ENCODE measurements at regions not wholly inside any gene's neighbourhood (a gene's known extent, or its start where the extent isn't known, plus 50 kb on each side); places are given as distances from the start of the nearest gene placed in this dataset.

DNA sequence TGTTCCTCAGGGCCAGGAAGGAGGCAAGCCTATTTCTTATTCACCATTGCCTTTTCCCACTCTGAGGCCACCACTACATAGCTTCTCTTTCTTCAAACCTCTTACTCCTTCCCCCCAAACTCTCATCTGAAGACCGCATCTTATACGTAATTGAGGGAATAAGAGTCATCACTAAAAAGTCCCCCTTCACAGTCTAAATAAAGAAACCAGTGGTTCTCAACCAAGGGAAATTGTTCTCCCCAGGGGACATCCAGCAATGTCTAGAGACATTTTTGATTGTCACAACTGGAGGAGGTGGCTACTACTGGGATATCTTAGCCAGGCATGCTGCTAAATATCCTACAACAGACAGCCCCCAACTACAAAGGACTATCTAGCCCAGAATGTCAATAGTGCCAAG is 327.6 kb upstream of the CNR1 start:
- H3K4me3 Mint-ChIP-seq (ENCODE audit: low read depth) = no peak overlapping the region
- H3K9me3 Mint-ChIP-seq (ENCODE audit: low read depth) = peaks cover 3% of the 10 kb centered on the region
- H3K36me3 Mint-ChIP-seq (ENCODE audit: insufficient read depth) = no peaks in the 10 kb centered on the region
- no peaks in the 10 kb centered on the region for H3K27me3 Mint-ChIP-seq
- H3K4me1 Mint-ChIP-seq (ENCODE audit: low read depth) = no peaks in the 10 kb centered on the region
- DNase-seq (ENCODE audit: low spot score, unreplicated experiment) = no peak
- TF ChIP-seq, protein P1, sequence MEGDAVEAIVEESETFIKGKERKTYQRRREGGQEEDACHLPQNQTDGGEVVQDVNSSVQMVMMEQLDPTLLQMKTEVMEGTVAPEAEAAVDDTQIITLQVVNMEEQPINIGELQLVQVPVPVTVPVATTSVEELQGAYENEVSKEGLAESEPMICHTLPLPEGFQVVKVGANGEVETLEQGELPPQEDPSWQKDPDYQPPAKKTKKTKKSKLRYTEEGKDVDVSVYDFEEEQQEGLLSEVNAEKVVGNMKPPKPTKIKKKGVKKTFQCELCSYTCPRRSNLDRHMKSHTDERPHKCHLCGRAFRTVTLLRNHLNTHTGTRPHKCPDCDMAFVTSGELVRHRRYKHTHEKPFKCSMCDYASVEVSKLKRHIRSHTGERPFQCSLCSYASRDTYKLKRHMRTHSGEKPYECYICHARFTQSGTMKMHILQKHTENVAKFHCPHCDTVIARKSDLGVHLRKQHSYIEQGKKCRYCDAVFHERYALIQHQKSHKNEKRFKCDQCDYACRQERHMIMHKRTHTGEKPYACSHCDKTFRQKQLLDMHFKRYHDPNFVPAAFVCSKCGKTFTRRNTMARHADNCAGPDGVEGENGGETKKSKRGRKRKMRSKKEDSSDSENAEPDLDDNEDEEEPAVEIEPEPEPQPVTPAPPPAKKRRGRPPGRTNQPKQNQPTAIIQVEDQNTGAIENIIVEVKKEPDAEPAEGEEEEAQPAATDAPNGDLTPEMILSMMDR (IDR thresholded peaks at IDR 0.05; ENCODE audit: unreplicated experiment) = no peak
- H3K27ac Mint-ChIP-seq = no peak overlapping the region

DNA sequence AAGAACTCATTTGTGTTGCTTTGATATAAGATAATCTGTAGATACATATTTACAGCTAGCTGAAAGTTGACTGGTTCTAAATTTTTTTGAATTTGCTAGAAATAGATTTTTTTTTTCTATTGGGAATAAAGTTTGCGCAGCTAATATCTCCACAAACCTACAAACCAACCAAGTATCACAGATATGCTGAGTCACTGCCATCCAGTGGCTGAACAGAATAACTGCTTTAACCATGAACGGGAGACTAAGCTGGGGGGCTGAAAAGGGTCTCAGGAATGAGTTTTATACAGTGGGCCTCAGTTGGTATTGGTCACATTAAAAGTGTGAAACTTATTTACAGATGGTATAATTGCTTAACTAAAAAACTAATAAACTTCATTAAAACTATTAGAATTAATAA is 326.7 kb upstream of the CNR1 start:
- Mint-ChIP-seq H3K27ac (no peak overlapping the region), H3K4me1 (ENCODE audit: low read depth) (no peaks in the 10 kb centered on the region), H3K9me3 (ENCODE audit: low read depth) (peaks cover 4% of the 10 kb centered on the region), H3K4me3 (ENCODE audit: low read depth) (no peak overlapping the region), H3K27me3 (no peaks in the 10 kb centered on the region), H3K36me3 (ENCODE audit: insufficient read depth) (no peaks in the 10 kb centered on the region)
- DNase-seq (ENCODE audit: low spot score, unreplicated experiment) = no peak
- TF ChIP-seq, protein P1 (IDR thresholded peaks at IDR 0.05; ENCODE audit: unreplicated experiment) = peak; percentile 52

DNA sequence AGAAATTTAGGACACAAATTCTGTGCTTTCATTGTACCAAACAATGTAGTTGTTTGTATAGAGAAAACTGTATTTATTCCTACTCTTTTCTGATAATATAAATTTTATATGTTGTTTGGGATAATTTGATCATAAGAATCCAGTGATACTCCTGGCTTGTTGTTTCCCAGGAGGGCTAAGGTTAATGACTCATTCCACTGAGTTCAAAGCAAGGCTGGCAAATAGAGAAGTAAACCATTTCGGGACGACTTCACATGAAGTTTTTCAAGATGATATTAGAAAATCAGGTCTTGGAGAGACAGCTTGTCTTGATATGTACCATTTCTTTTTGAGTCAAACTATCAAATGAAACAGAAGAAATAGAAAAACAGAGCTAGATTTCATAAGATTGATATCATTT is 326.1 kb upstream of the CNR1 start:
- H3K4me1 Mint-ChIP-seq (ENCODE audit: low read depth) = no peaks in the 10 kb centered on the region

DNA sequence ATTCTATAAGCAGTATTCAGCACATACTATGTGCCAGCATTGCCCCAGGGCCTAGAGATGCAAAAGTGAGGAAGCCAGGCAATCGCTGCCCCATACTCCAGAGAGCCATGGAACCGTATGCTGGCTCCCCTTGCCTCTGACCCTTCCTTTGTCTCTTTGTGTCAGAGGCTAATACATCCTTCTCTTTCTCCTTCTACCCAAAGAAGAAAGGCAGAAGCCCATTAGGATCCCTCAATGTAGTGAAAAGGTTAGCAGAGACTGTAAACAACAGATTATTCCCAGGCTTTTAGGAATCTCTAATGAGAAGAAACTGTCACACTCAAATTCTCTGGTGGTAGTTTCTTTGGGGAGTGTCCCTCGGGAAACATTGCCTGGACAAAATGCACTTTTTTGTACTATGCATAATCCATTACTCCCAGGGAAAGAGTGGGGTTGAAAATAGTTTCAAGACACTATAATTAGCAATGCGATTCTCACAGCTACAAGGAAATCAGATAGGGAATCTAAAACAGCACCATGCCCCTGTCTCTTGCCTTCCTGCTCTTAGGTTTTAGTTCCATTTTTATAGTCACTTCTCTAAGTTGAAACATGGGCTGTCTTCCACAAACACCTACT is 325.2 kb upstream of the CNR1 start:
- H3K4me3 Mint-ChIP-seq (ENCODE audit: low read depth) = no peak overlapping the region
- TF ChIP-seq, protein P1 (IDR thresholded peaks at IDR 0.05; ENCODE audit: unreplicated experiment) = no peak
- DNase-seq (ENCODE audit: low spot score, unreplicated experiment) = no peak
- H3K36me3 Mint-ChIP-seq (ENCODE audit: insufficient read depth) = no peaks in the 10 kb centered on the region
- H3K4me1 Mint-ChIP-seq (ENCODE audit: low read depth) = no peaks in the 10 kb centered on the region
- peaks cover 4% of the 10 kb centered on the region for H3K9me3 Mint-ChIP-seq (ENCODE audit: low read depth)
- H3K27me3 Mint-ChIP-seq = no peaks in the 10 kb centered on the region
- no peak overlapping the region for H3K27ac Mint-ChIP-seq

More for the DNA sequence above, 326.1 kb upstream of the CNR1 start:
- no peak for DNase-seq (ENCODE audit: low spot score, unreplicated experiment)
- Mint-ChIP-seq H3K9me3 (ENCODE audit: low read depth) (peaks cover 4% of the 10 kb centered on the region), H3K36me3 (ENCODE audit: insufficient read depth) (no peaks in the 10 kb centered on the region), H3K27me3 (no peaks in the 10 kb centered on the region), H3K4me3 (ENCODE audit: low read depth) (no peak overlapping the region), H3K27ac (no peak overlapping the region)
- TF ChIP-seq, protein P1 (IDR thresholded peaks at IDR 0.05; ENCODE audit: unreplicated experiment) = no peak

DNA sequence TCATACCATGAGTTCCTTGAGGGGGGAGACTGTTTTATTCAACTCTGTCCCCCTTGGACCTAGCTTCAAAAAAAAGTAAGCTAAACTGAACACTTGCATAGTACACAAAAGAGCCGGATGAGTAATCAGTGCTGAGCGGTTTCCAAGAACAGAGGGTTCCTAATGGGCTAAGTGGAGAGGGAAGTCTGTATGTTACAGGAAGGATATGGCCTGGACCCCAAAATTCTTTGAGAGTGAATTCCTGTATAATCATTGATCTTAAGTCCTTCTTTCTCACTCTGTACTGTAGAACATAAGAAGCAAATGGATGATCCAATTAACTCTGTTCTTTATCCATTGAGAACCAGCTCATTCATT is 324.7 kb upstream of the CNR1 start:
- no peak for DNase-seq (ENCODE audit: low spot score, unreplicated experiment)
- TF ChIP-seq, protein P1 (IDR thresholded peaks at IDR 0.05; ENCODE audit: unreplicated experiment) = no peak
- Mint-ChIP-seq H3K9me3 (ENCODE audit: low read depth) (peaks cover 4% of the 10 kb centered on the region), H3K4me1 (ENCODE audit: low read depth) (no peaks in the 10 kb centered on the region), H3K4me3 (ENCODE audit: low read depth) (no peak overlapping the region), H3K27ac (no peak overlapping the region), H3K27me3 (no peaks in the 10 kb centered on the region), H3K36me3 (ENCODE audit: insufficient read depth) (no peaks in the 10 kb centered on the region)
